ENCODE measurements at regions not wholly inside any gene's neighbourhood (a gene's known extent, or its start where the extent isn't known, plus 50 kb on each side); places are given as distances from the start of the nearest gene placed in this dataset.

- Histone ChIP-seq H3K4me2 (ENCODE audit: low read length) (no peak overlapping the region), H2AFZ (ENCODE audit: low read depth, low read length, poor library complexity, severe bottlenecking) (no peak overlapping the region), H3K4me3 (replicated peaks in 1 of 2; ENCODE audit: low read depth in 1 of 2, low read length in 2 of 2) (no peak overlapping the region), H3K36me3 (ENCODE audit: control insufficient read depth in 1 of 2, insufficient read depth in 2 of 2, low read length in 2 of 2) (no peaks in the 10 kb centered on the region), H3K9ac (ENCODE audit: low read length) (no peak overlapping the region), H3K9me2 (ENCODE audit: insufficient read depth) (no peaks in the 10 kb centered on the region), H3K4me1 (ENCODE audit: control insufficient read depth in 1 of 2, insufficient read depth in 2 of 2, low read length in 2 of 2) (no peaks in the 10 kb centered on the region), H4K20me1 (ENCODE audit: insufficient read depth) (no peaks in the 10 kb centered on the region), H3K79me2 (ENCODE audit: insufficient read depth, low read length) (no peaks in the 10 kb centered on the region), H3K27ac (ENCODE audit: low read depth, low read length) (no peak overlapping the region), H3K9me3 (ENCODE audit: control insufficient read depth in 1 of 2, insufficient read depth in 1 of 2, low read depth in 1 of 2, low read length in 2 of 2) (peaks cover 16 to 50% of the 10 kb centered on the region in 2 experiments; a peak in 3 of 4 replicates), H3K27me3 (ENCODE audit: insufficient read depth, low read length) (no peaks in the 10 kb centered on the region)
- no TSS peak for BruUV-seq (replicated peaks)
- ATAC-seq (no peak), DNase-seq (ENCODE audit: low read depth, low spot score) (no peak)
- ChIA-PET RAD21 (ENCODE audit: low non-redundant PET in 1 of 2, low total read pairs in 2 of 2, uncharacterized antibody in 2 of 2, unreplicated experiment in 2 of 2) (no interaction called here), POLR2A (no interaction called here), CTCF (no interaction called here)
- TF ChIP-seq REST (IDR thresholded peaks at IDR 0.05; ENCODE audit: low read depth) (no peak), SP1 (IDR thresholded peaks at IDR 0.05; ENCODE audit: low read depth) (no peak), CEBPB (IDR thresholded peaks at IDR 0.05; ENCODE audit: low read depth) (no peak), YY1 (IDR thresholded peaks at IDR 0.05; ENCODE audit: extremely low read depth, insufficient replicate concordance, low read depth, low read length) (no peak), EZH2phosphoT487 (IDR thresholded peaks at IDR 0.05; ENCODE audit: borderline replicate concordance) (no peak), ZBTB33 (IDR thresholded peaks at IDR 0.05; ENCODE audit: extremely low read depth, insufficient replicate concordance, low read length) (no peak), CBX3 (IDR thresholded peaks at IDR 0.05; ENCODE audit: low read depth) (no peak), SRF (IDR thresholded peaks at IDR 0.05; ENCODE audit: low read depth) (no peak), EGR1 (IDR thresholded peaks at IDR 0.05; ENCODE audit: low read depth) (no peak), SIN3A (IDR thresholded peaks at IDR 0.05; ENCODE audit: low read depth) (no peak), FOSL1 (IDR thresholded peaks at IDR 0.05; ENCODE audit: low read depth) (no peak), ZFX (IDR thresholded peaks at IDR 0.05) (no peak), POLR2A (IDR thresholded peaks at IDR 0.05; ENCODE audit: borderline replicate concordance, extremely low read depth, insufficient read depth, insufficient read length) (no peak), POLR2AphosphoS5 (IDR thresholded peaks at IDR 0.05; ENCODE audit: low read depth, low read length) (no peak), EZH2 (IDR thresholded peaks at IDR 0.05) (no peak), JUND (IDR thresholded peaks at IDR 0.05) (no peak), TCF7L2 (IDR thresholded peaks at IDR 0.05; ENCODE audit: borderline replicate concordance, extremely low read depth, insufficient read depth, insufficient read length) (no peak), CTCF (IDR thresholded peaks at IDR 0.05 in 2 of 3, conservative IDR thresholded peaks at IDR 0.05 in 1 of 3; ENCODE audit: borderline replicate concordance in 1 of 3, insufficient read depth in 1 of 3, low read depth in 2 of 3, low read length in 2 of 3) (no peak)
- TF ChIP-seq, protein P1, sequence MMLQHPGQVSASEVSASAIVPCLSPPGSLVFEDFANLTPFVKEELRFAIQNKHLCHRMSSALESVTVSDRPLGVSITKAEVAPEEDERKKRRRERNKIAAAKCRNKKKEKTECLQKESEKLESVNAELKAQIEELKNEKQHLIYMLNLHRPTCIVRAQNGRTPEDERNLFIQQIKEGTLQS (IDR thresholded peaks at IDR 0.05) = no peak
- TF ChIP-seq, protein P2, sequence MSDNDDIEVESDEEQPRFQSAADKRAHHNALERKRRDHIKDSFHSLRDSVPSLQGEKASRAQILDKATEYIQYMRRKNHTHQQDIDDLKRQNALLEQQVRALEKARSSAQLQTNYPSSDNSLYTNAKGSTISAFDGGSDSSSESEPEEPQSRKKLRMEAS (IDR thresholded peaks at IDR 0.05) = no peak
- intact Hi-C loops (cut with micrococcal nuclease) = no loop called here
Measured at GRCh38 chr17:53659181-53659580, 163.5 kb upstream of the KIF2B start.

Measured in HCT116 (cell line).